GM23338 (cell line): ENCODE measurements at regions not wholly inside any gene's neighbourhood (a gene's known extent, or its start where the extent isn't known, plus 50 kb on each side); places are given as distances from the start of the nearest gene placed in this dataset.

Source experiments
- ATAC-seq: fragments of 200-7000 bp; cut with Tn5 transposase; 3 replicates; pipeline ENCODE4 v1.9.1; 2020
- DNase-seq: peaks from one replicate; pipeline ENCODE4 v3.0.0-alpha.2; 2015; ENCODE audit warnings: low spot score
- H2AFZ ChIP-seq: fragments of 200-600 bp; sonication (generic); 2 replicates; pipeline ENCODE4 v1.8.0; 2016; ENCODE audit warnings: antibody characterized with exemption, mild to moderate bottlenecking, moderate library complexity
- H3F3A ChIP-seq: fragments of 200-600 bp; sonication (generic); replicated peaks from 2 replicates; pipeline ENCODE4 v1.8.0; 2017; ENCODE audit warnings: antibody characterized with exemption, mixed run types, low read depth
- H3K27ac ChIP-seq: fragments of 200-600 bp; sonication (generic); 2 replicates; pipeline ENCODE4 v1.6.1; 2016; ENCODE audit warnings: low read depth
- H3K27me3 ChIP-seq: fragments of 200-600 bp; sonication (generic); 2 replicates; pipeline ENCODE4 v1.8.0; 2016; ENCODE audit warnings: mild to moderate bottlenecking, mixed run types, moderate library complexity; ENCODE audit not compliant: insufficient read depth
- H3K36me3 ChIP-seq: fragments of 200-600 bp; sonication (generic); 2 replicates; pipeline ENCODE4 v1.8.0; 2016; ENCODE audit warnings: mild to moderate bottlenecking; ENCODE audit not compliant: insufficient read depth
- H3K4me1 ChIP-seq: fragments of 200-600 bp; sonication (generic); 2 replicates; pipeline ENCODE4 v1.8.0; 2016; ENCODE audit warnings: mild to moderate bottlenecking, moderate library complexity; ENCODE audit not compliant: insufficient read depth
- H3K4me2 ChIP-seq: fragments of 200-600 bp; sonication (generic); 2 replicates; pipeline ENCODE4 v1.7.1; 2017; ENCODE audit warnings: mixed run types
- H3K4me3 ChIP-seq: fragments of 200-600 bp; sonication (generic); 2 replicates; pipeline ENCODE4 v1.6.1; 2016; ENCODE audit warnings: mixed run types
- H3K79me2 ChIP-seq: fragments of 200-600 bp; sonication (generic); replicated peaks from 2 replicates; pipeline ENCODE4 v1.8.0; 2017; ENCODE audit warnings: mild to moderate bottlenecking; ENCODE audit not compliant: insufficient read depth
- H3K9me2 ChIP-seq: fragments of 200-600 bp; sonication (generic); 2 replicates; pipeline ENCODE4 v1.8.0; 2017; ENCODE audit not compliant: insufficient read depth
- H4K20me1 ChIP-seq: fragments of 200-600 bp; sonication (generic); replicated peaks from 2 replicates; pipeline ENCODE4 v1.8.0; 2017; ENCODE audit warnings: mild to moderate bottlenecking; ENCODE audit not compliant: insufficient read depth
- H3K27ac Mint-ChIP-seq: 2 replicates; pipeline ENCODE4 v1.8.0; 2020; ENCODE audit warnings: inconsistent platforms, mild to moderate bottlenecking, moderate library complexity, mixed read lengths
- H3K27me3 Mint-ChIP-seq: 3 replicates; pipeline ENCODE4 v1.8.0; 2022; ENCODE audit warnings: low read depth, mild to moderate bottlenecking, moderate library complexity, mixed read lengths, inconsistent platforms; ENCODE audit not compliant: insufficient read depth, poor library complexity
- H3K36me3 Mint-ChIP-seq: 3 replicates; pipeline ENCODE4 v1.8.0; 2021; ENCODE audit warnings: low read depth, mild to moderate bottlenecking, inconsistent platforms, moderate library complexity, mixed read lengths
- H3K4me1 Mint-ChIP-seq: 3 replicates; pipeline ENCODE4 v1.8.0; 2020; ENCODE audit warnings: mild to moderate bottlenecking, inconsistent platforms, mixed read lengths
- H3K4me3 Mint-ChIP-seq: 3 replicates; pipeline ENCODE4 v1.8.0; 2021; ENCODE audit warnings: moderate library complexity, mild to moderate bottlenecking, inconsistent platforms, mixed read lengths
- H3K9me3 Mint-ChIP-seq: 3 replicates; pipeline ENCODE4 v1.8.0; 2020; ENCODE audit warnings: moderate library complexity, mild to moderate bottlenecking, inconsistent platforms, mixed read lengths
- CREB1 ChIP-seq: fragments of 250-450 bp; sonication (Bioruptor Pico); IDR thresholded peaks from 2 replicates; pipeline ENCODE4 v1.5.0; 2020; ENCODE audit warnings: low read depth, mild to moderate bottlenecking, moderate library complexity
- EZH2 ChIP-seq: fragments of 200-600 bp; sonication (generic); IDR thresholded peaks from one replicate; pipeline ENCODE4 v1.8.0; 2017; ENCODE audit warnings: antibody characterized with exemption, mild to moderate bottlenecking, low read depth; ENCODE audit not compliant: unreplicated experiment
- EZH2phosphoT487 ChIP-seq: fragments of 200-600 bp; sonication (generic); IDR thresholded peaks from one replicate; pipeline ENCODE4 v1.8.1; 2018; ENCODE audit warnings: antibody characterized with exemption; ENCODE audit not compliant: unreplicated experiment
- JUNB ChIP-seq: IDR thresholded peaks from one replicate; pipeline ENCODE4 v1.6.1; 2016; ENCODE audit warnings: antibody characterized with exemption; ENCODE audit not compliant: unreplicated experiment
- NANOG ChIP-seq: IDR thresholded peaks from 2 replicates; pipeline ENCODE4 v1.6.1; 2016; ENCODE audit warnings: antibody characterized with exemption, borderline replicate concordance
- POLR2AphosphoS5 ChIP-seq: IDR thresholded peaks from 2 replicates; pipeline ENCODE4 v1.6.1; 2016; ENCODE audit warnings: antibody characterized with exemption, low read depth
- STAT1 ChIP-seq: IDR thresholded peaks from one replicate; pipeline ENCODE4 v1.6.1; 2016; ENCODE audit warnings: antibody characterized with exemption; ENCODE audit not compliant: unreplicated experiment
- ZNF114 ChIP-seq: fragments of 250-450 bp; sonication (Bioruptor Pico); IDR thresholded peaks from 2 replicates; pipeline ENCODE4 v1.5.0; 2020; ENCODE audit warnings: mild to moderate bottlenecking, moderate library complexity
- ZNF331 ChIP-seq: fragments of 250-450 bp; sonication (Bioruptor Pico); IDR thresholded peaks from 2 replicates; pipeline ENCODE4 v1.5.0; 2020; ENCODE audit warnings: low read depth, mild to moderate bottlenecking, moderate library complexity
- TF ChIP-seq, protein P1 (sequence below): IDR thresholded peaks from 2 replicates; pipeline ENCODE4 v1.6.1; 2016; ENCODE audit warnings: antibody characterized with exemption
- TF ChIP-seq, protein P2 (sequence below): IDR thresholded peaks from one replicate; pipeline ENCODE4 v1.6.1; 2018; ENCODE audit warnings: antibody characterized with exemption; ENCODE audit not compliant: unreplicated experiment
- TF ChIP-seq, protein P3 (sequence below), 2 experiments: fragments of 200-600 bp in 1 of 2; sonication (generic) in 1 of 2; conservative IDR thresholded peaks; 2 replicates each; pipeline versions ENCODE4 v1.5.1 to v1.6.1; 2016 to 2017; ENCODE audit warnings: antibody characterized with exemption in 2 of 2, low read depth in 2 of 2, mild to moderate bottlenecking in 2 of 2, moderate library complexity in 1 of 2

DNA sequence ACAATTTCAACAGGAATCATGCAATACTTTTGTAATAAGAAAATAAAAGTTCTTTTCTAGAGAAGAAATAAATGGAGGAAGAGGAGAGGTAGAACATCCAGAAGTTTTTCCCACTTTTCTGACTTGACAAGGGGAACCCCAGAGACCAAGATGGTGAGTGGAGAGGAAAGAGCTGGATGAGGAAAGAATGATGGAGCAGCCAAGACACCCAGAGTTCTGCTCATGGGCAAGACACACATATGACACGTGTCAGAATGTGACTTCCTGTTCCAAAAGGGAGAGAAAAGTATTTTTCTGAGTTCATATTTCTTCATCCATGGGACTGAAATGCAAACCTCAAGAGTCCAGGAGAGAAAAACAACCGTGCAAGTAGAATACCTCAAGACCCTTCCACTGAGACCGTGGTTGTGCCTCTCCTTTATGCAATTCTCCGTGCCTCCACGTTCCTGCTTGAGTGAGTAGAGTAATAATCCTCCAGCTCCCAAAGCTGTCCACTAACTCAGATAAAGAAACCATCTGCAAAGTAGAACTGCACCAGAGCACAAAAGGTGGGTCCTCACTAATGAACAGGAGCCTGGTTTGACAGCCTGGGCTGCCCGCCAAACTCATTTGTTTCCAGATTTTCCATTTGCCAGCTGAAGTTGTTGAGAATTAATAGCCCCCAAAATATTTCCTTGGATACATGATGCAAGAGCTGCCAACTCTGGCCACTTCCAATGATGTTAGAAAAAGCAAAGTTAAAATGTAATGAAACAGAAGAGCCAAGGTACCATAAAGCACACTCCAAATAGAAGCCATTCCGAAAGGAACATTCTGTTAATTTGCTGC lies 272.6 kb upstream of the IGF1R start (continued):
- TF ChIP-seq, protein P1, sequence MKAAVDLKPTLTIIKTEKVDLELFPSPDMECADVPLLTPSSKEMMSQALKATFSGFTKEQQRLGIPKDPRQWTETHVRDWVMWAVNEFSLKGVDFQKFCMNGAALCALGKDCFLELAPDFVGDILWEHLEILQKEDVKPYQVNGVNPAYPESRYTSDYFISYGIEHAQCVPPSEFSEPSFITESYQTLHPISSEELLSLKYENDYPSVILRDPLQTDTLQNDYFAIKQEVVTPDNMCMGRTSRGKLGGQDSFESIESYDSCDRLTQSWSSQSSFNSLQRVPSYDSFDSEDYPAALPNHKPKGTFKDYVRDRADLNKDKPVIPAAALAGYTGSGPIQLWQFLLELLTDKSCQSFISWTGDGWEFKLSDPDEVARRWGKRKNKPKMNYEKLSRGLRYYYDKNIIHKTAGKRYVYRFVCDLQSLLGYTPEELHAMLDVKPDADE, result no peak
- TF ChIP-seq ZNF114 (CRISPR knock-in tag), result no peak
- TF ChIP-seq EZH2phosphoT487, result no peak
- TF ChIP-seq POLR2AphosphoS5, result no peak

DNA sequence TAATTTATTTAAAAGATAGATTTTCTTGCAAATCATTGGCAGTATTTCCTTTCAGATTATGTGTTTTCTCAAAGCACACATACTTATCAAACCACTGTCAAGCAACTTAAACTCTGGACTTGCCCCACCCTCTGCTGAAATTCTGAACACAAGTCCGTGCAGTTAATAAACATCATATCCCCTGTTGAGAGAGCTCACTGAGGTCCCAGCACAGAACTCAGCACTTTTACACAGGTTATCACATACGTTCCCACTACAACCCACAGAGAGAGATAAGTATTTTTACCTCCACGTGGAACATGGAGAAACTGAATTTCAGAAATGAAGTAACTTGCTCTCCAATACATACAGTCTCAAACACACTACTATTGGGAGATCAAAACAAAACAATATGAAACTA lies 267.6 kb upstream of the IGF1R start:
- Histone ChIP-seq H3K27me3 (no peaks in the 10 kb centered on the region), H3K36me3 (no peaks in the 10 kb centered on the region), H3K4me1 (no peaks in the 10 kb centered on the region), H2AFZ (no peak overlapping the region), H3K4me2 (no peak overlapping the region), H3K27ac (no peak overlapping the region), H3K79me2 (no peaks in the 10 kb centered on the region), H3K4me3 (no peak overlapping the region), H3K9me2 (peaks cover 3% of the 10 kb centered on the region; the same call in 1 of the 2 replicates), H4K20me1 (no peaks in the 10 kb centered on the region), H3F3A (no peaks in the 10 kb centered on the region)
- ATAC-seq (no peak), DNase-seq (no peak)
- Mint-ChIP-seq H3K4me3 (no peak overlapping the region), H3K9me3 (peaks cover 12% of the 10 kb centered on the region), H3K36me3 (peaks cover 8% of the 10 kb centered on the region; the same call in 1 of the 3 replicates), H3K27ac (no peak overlapping the region), H3K27me3 (no peaks in the 10 kb centered on the region), H3K4me1 (peaks cover 4% of the 10 kb centered on the region; the same call in 2 of the 3 replicates)
- TF ChIP-seq CREB1 (CRISPR knock-in tag) (no peak), ZNF114 (CRISPR knock-in tag) (no peak), NANOG (no peak), ZNF331 (no peak), STAT1 (no peak), POLR2AphosphoS5 (no peak), EZH2 (no peak), JUNB (no peak)
- TF ChIP-seq, protein P2, sequence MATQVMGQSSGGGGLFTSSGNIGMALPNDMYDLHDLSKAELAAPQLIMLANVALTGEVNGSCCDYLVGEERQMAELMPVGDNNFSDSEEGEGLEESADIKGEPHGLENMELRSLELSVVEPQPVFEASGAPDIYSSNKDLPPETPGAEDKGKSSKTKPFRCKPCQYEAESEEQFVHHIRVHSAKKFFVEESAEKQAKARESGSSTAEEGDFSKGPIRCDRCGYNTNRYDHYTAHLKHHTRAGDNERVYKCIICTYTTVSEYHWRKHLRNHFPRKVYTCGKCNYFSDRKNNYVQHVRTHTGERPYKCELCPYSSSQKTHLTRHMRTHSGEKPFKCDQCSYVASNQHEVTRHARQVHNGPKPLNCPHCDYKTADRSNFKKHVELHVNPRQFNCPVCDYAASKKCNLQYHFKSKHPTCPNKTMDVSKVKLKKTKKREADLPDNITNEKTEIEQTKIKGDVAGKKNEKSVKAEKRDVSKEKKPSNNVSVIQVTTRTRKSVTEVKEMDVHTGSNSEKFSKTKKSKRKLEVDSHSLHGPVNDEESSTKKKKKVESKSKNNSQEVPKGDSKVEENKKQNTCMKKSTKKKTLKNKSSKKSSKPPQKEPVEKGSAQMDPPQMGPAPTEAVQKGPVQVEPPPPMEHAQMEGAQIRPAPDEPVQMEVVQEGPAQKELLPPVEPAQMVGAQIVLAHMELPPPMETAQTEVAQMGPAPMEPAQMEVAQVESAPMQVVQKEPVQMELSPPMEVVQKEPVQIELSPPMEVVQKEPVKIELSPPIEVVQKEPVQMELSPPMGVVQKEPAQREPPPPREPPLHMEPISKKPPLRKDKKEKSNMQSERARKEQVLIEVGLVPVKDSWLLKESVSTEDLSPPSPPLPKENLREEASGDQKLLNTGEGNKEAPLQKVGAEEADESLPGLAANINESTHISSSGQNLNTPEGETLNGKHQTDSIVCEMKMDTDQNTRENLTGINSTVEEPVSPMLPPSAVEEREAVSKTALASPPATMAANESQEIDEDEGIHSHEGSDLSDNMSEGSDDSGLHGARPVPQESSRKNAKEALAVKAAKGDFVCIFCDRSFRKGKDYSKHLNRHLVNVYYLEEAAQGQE, result no peak
- TF ChIP-seq, protein P3, sequence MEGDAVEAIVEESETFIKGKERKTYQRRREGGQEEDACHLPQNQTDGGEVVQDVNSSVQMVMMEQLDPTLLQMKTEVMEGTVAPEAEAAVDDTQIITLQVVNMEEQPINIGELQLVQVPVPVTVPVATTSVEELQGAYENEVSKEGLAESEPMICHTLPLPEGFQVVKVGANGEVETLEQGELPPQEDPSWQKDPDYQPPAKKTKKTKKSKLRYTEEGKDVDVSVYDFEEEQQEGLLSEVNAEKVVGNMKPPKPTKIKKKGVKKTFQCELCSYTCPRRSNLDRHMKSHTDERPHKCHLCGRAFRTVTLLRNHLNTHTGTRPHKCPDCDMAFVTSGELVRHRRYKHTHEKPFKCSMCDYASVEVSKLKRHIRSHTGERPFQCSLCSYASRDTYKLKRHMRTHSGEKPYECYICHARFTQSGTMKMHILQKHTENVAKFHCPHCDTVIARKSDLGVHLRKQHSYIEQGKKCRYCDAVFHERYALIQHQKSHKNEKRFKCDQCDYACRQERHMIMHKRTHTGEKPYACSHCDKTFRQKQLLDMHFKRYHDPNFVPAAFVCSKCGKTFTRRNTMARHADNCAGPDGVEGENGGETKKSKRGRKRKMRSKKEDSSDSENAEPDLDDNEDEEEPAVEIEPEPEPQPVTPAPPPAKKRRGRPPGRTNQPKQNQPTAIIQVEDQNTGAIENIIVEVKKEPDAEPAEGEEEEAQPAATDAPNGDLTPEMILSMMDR (conservative IDR thresholded peaks at IDR 0.05; ENCODE audit: low read depth in 2 of 2), result no peak
